Mesothelial cell of epicardium (in vitro differentiated cells): ENCODE measurements at regions not wholly inside any gene's neighbourhood (a gene's known extent, or its start where the extent isn't known, plus 50 kb on each side); places are given as distances from the start of the nearest gene placed in this dataset.

Experiments
- DNase-seq, 2 experiments: peaks; one replicate each; pipeline ENCODE4 v3.0.0; 2021; ENCODE audit warnings: low spot score in 2 of 2; ENCODE audit not compliant: unreplicated experiment in 2 of 2
- H3K27ac Mint-ChIP-seq: 2 replicates; pipeline ENCODE4 v1.8.0; 2021; ENCODE audit warnings: mixed read lengths
- H3K27me3 Mint-ChIP-seq: 2 replicates; pipeline ENCODE4 v1.8.0; 2021; ENCODE audit warnings: low read depth, mixed read lengths
- H3K36me3 Mint-ChIP-seq: 2 replicates; pipeline ENCODE4 v1.8.0; 2021; ENCODE audit warnings: mixed read lengths
- H3K4me1 Mint-ChIP-seq: 2 replicates; pipeline ENCODE4 v1.8.0; 2021; ENCODE audit warnings: mixed read lengths
- H3K4me3 Mint-ChIP-seq: 2 replicates; pipeline ENCODE4 v1.8.0; 2021; ENCODE audit warnings: mild to moderate bottlenecking, moderate library complexity, mixed read lengths
- H3K9me3 Mint-ChIP-seq: 2 replicates; pipeline ENCODE4 v1.8.0; 2021; ENCODE audit warnings: mixed read lengths
- CTCF ChIP-seq: fragments of 200-600 bp; sonication (generic); IDR thresholded peaks from one replicate; pipeline ENCODE4 v1.5.0; 2021; ENCODE audit warnings: antibody characterized with exemption; ENCODE audit not compliant: unreplicated experiment

GRCh38 chr1:60866917-60867531, 215.3 kb upstream of the NFIA start:
- Mint-ChIP-seq H3K9me3 (no peaks in the 10 kb centered on the region), H3K27ac (no peak overlapping the region), H3K36me3 (no peaks in the 10 kb centered on the region), H3K4me3 (no peak overlapping the region), H3K27me3 (peaks cover 2% of the 10 kb centered on the region), H3K4me1 (peaks cover 26% of the 10 kb centered on the region)
- TF ChIP-seq CTCF: no peak
- no peak for DNase-seq

- TF ChIP-seq CTCF: no peak
- Mint-ChIP-seq H3K36me3 (no peaks in the 10 kb centered on the region), H3K4me3 (no peak overlapping the region), H3K27ac (no peak overlapping the region), H3K9me3 (no peaks in the 10 kb centered on the region), H3K4me1 (peaks cover 24% of the 10 kb centered on the region), H3K27me3 (peaks cover 2% of the 10 kb centered on the region)
- no peak for DNase-seq
Measured at GRCh38 chr1:60866226-60866900, 216.0 kb upstream of the NFIA start.

GRCh38 chr1:60865166-60865565, 217.2 kb upstream of the NFIA start:
- H3K4me1 Mint-ChIP-seq: peaks cover 13% of the 10 kb centered on the region
- no peak for DNase-seq
- no peak overlapping the region for H3K27ac Mint-ChIP-seq
- peaks cover 2% of the 10 kb centered on the region for H3K27me3 Mint-ChIP-seq
- no peak overlapping the region for H3K4me3 Mint-ChIP-seq
- H3K36me3 Mint-ChIP-seq: no peaks in the 10 kb centered on the region
- no peak for TF ChIP-seq CTCF
- no peaks in the 10 kb centered on the region for H3K9me3 Mint-ChIP-seq

GRCh38 chr1:60864722-60865121, 217.6 kb upstream of the NFIA start:
- Mint-ChIP-seq H3K36me3 (no peaks in the 10 kb centered on the region), H3K4me3 (no peak overlapping the region)
- TF ChIP-seq CTCF: no peak

GRCh38 chr1:60863131-60863530, 219.2 kb upstream of the NFIA start:
- Mint-ChIP-seq H3K4me1 (peaks cover 11% of the 10 kb centered on the region), H3K9me3 (no peaks in the 10 kb centered on the region), H3K4me3 (no peak overlapping the region), H3K27me3 (peaks cover 2% of the 10 kb centered on the region), H3K27ac (no peak overlapping the region), H3K36me3 (no peaks in the 10 kb centered on the region)
- no peak for TF ChIP-seq CTCF
- no peak for DNase-seq

More at GRCh38 chr1:60864722-60865121, 217.6 kb upstream of the NFIA start:
- Mint-ChIP-seq H3K27me3 (peaks cover 2% of the 10 kb centered on the region), H3K9me3 (no peaks in the 10 kb centered on the region), H3K4me1 (peaks cover 12% of the 10 kb centered on the region), H3K27ac (no peak overlapping the region)
- no peak for DNase-seq
